ENCODE measurements at regions not wholly inside any gene's neighbourhood (a gene's known extent, or its start where the extent isn't known, plus 50 kb on each side); places are given as distances from the start of the nearest gene placed in this dataset.

DNA sequence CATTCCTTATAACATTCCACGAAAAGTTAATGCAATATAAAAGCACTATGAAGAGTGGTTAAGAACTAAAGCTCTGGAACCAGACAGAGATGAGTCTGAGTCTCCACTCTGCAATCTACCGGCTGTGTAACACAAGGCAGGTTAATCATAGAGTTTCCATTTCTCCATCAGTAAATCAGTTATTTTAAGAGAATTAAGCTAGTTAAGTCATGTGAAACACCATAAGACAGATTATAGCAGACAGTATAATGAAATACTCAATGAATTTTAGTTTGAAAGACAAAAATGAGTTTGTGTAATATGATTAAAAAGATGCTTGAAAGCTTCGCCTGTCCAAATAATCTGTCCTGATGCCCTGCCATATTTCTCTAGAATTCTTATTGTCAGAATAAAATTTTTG, 282.6 kb upstream of the ACTRT1 start:
- TF ChIP-seq, protein P1, sequence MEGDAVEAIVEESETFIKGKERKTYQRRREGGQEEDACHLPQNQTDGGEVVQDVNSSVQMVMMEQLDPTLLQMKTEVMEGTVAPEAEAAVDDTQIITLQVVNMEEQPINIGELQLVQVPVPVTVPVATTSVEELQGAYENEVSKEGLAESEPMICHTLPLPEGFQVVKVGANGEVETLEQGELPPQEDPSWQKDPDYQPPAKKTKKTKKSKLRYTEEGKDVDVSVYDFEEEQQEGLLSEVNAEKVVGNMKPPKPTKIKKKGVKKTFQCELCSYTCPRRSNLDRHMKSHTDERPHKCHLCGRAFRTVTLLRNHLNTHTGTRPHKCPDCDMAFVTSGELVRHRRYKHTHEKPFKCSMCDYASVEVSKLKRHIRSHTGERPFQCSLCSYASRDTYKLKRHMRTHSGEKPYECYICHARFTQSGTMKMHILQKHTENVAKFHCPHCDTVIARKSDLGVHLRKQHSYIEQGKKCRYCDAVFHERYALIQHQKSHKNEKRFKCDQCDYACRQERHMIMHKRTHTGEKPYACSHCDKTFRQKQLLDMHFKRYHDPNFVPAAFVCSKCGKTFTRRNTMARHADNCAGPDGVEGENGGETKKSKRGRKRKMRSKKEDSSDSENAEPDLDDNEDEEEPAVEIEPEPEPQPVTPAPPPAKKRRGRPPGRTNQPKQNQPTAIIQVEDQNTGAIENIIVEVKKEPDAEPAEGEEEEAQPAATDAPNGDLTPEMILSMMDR (conservative IDR thresholded peaks at IDR 0.05; ENCODE audit: low read depth, low read length), result no peak
- no peak for TF ChIP-seq EZH2 (IDR thresholded peaks at IDR 0.05; ENCODE audit: low read length, unreplicated experiment)
- no peak for TF ChIP-seq EZH2phosphoT487 (IDR thresholded peaks at IDR 0.05; ENCODE audit: borderline replicate concordance, low read length)
